ENCODE measurements at regions not wholly inside any gene's neighbourhood (a gene's known extent, or its start where the extent isn't known, plus 50 kb on each side); places are given as distances from the start of the nearest gene placed in this dataset.

DNA sequence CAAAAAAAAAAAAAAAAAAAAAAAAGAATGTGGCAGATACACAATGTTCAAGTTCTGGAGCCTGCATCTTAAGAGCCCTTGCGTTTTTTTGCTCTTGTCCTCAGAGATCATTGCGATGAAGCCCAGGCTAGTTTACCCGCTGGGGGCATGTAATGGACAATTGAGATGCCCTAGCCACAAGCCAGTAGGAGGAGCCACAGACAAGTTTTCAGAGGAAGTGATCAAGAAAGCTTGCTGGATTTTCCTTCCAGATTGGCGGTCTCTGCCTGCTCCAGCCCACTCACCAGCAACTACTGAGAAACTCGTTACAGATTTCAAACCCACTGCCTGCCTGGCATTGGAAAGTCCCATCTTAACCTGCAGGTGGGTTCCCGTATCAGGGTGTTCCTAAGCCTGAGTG, 192.1 kb upstream of the EOMES start:
- H2AFZ ChIP-seq (ENCODE audit: low read depth, low read length): 0 out of 2 replicates have a peak overlapping the region, but pooled peaks have one; percentile 9
- no peaks in the 10 kb centered on the region for H4K20me1 ChIP-seq (ENCODE audit: insufficient read depth, low read length)
- DNase-seq (no peak), ATAC-seq (ENCODE audit: insufficient read depth, low read depth) (no peak)
- H3K27me3 ChIP-seq (ENCODE audit: insufficient read depth, low read length, poor library complexity): no peaks in the 10 kb centered on the region
- H3K27ac ChIP-seq (ENCODE audit: low read length): no peak overlapping the region
- no peak overlapping the region for H3K4me2 ChIP-seq (ENCODE audit: insufficient read depth, low read length)
- H3K79me2 ChIP-seq (ENCODE audit: insufficient read depth, low read length): no peaks in the 10 kb centered on the region
- H3K4me3 ChIP-seq (ENCODE audit: low read depth in 1 of 2, low read length in 2 of 2): no peak overlapping the region
- H3K9ac ChIP-seq (ENCODE audit: low read depth, low read length): no peak overlapping the region
- TF ChIP-seq EZH2 (IDR thresholded peaks at IDR 0.05; ENCODE audit: borderline replicate concordance, low read depth, low read length, severe bottlenecking): no peak
- TF ChIP-seq, protein P1, sequence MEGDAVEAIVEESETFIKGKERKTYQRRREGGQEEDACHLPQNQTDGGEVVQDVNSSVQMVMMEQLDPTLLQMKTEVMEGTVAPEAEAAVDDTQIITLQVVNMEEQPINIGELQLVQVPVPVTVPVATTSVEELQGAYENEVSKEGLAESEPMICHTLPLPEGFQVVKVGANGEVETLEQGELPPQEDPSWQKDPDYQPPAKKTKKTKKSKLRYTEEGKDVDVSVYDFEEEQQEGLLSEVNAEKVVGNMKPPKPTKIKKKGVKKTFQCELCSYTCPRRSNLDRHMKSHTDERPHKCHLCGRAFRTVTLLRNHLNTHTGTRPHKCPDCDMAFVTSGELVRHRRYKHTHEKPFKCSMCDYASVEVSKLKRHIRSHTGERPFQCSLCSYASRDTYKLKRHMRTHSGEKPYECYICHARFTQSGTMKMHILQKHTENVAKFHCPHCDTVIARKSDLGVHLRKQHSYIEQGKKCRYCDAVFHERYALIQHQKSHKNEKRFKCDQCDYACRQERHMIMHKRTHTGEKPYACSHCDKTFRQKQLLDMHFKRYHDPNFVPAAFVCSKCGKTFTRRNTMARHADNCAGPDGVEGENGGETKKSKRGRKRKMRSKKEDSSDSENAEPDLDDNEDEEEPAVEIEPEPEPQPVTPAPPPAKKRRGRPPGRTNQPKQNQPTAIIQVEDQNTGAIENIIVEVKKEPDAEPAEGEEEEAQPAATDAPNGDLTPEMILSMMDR (IDR thresholded peaks at IDR 0.05; ENCODE audit: borderline replicate concordance, extremely low read depth, low read length, poor library complexity, severe bottlenecking): peak; percentile 25
- no peaks in the 10 kb centered on the region; the same call in 1 of the 2 replicates for H3K4me1 ChIP-seq (ENCODE audit: insufficient read depth, low read length)
- no peaks in the 10 kb centered on the region for H3K36me3 ChIP-seq (ENCODE audit: insufficient read depth, low read length)
- H3K9me3 ChIP-seq (ENCODE audit: insufficient read depth, low read length, severe bottlenecking): no peaks in the 10 kb centered on the region

DNA sequence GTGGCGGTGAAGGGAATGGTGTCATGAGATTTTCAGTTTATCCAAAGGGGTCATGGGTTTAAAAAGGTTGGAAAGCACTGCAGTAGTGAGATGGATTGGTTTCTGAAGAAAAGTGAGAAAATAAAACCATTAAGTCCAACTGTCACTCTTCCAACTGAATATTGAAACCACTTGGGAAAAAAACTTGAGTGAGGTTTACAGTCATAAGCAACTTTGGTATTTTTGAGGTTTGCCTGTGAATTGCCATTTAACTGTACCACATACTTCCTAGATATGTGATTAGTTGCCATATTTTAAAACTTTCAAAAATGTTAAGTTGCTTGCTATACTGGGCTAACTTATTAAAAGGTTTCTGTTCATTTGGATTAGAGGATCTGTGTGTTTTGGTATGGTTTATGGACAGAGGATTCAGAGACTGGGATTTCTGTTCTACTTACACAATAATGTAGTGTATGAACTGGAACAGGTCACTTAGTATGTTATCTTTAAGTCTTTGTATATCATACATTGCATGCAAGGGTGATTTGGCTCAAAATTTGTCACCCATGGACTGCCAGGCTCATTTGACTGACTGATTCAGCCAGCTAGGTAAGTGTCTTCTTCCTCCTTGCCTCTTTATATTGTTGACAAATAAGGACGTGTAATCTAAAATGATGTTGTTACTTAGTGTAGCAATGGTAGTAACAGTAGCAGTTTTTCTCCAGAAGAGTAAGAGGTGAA, 201.4 kb upstream of the EOMES start:
- peak; percentile 24; the same call in 1 of the 3 replicates for ATAC-seq (ENCODE audit: insufficient read depth, low read depth)

DNA sequence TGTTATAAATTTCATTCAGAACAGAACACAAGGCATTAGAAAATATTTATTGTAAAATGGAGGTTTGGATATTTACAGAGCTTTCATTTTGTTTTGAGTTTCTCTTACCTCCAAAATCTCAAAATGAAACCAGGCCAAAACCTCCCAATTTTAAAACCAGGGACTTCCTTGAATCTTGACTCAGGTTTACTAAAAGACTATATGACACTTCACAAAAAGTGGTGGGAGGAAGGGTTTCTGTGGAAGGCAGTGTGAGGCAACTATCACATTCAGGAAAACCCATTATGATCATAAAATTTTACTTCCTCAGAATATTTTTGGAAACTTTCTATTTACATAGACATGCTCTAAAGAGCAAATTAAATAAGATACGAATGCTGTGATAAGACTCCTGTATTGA, 205.8 kb upstream of the EOMES start:
- Histone ChIP-seq H3K4me1 (ENCODE audit: insufficient read depth, low read length) (peaks cover 13% of the 10 kb centered on the region), H3K4me3 (ENCODE audit: low read depth in 1 of 2, low read length in 2 of 2) (no peak overlapping the region), H3K27ac (ENCODE audit: low read length) (no peak overlapping the region), H3K79me2 (ENCODE audit: insufficient read depth, low read length) (no peaks in the 10 kb centered on the region), H3K9ac (ENCODE audit: low read depth, low read length) (no peak overlapping the region), H2AFZ (ENCODE audit: low read depth, low read length) (no peak overlapping the region), H3K9me3 (ENCODE audit: insufficient read depth, low read length, severe bottlenecking) (no peaks in the 10 kb centered on the region), H3K36me3 (ENCODE audit: insufficient read depth, low read length) (no peaks in the 10 kb centered on the region), H3K27me3 (ENCODE audit: insufficient read depth, low read length, poor library complexity) (no peaks in the 10 kb centered on the region), H3K4me2 (ENCODE audit: insufficient read depth, low read length) (no peak overlapping the region), H4K20me1 (ENCODE audit: insufficient read depth, low read length) (no peaks in the 10 kb centered on the region)
- TF ChIP-seq, protein P1 (IDR thresholded peaks at IDR 0.05; ENCODE audit: borderline replicate concordance, extremely low read depth, low read length, poor library complexity, severe bottlenecking): no peak
- DNase-seq (no peak), ATAC-seq (ENCODE audit: insufficient read depth, low read depth) (no peak)

More for the DNA sequence above, 201.4 kb upstream of the EOMES start:
- no peaks in the 10 kb centered on the region for H4K20me1 ChIP-seq (ENCODE audit: insufficient read depth, low read length)
- H3K36me3 ChIP-seq (ENCODE audit: insufficient read depth, low read length): no peaks in the 10 kb centered on the region
- H2AFZ ChIP-seq (ENCODE audit: low read depth, low read length): no peak overlapping the region
- DNase-seq: no peak
- no peak overlapping the region for H3K27ac ChIP-seq (ENCODE audit: low read length)
- H3K4me1 ChIP-seq (ENCODE audit: insufficient read depth, low read length): peaks cover 16% of the 10 kb centered on the region
- H3K27me3 ChIP-seq (ENCODE audit: insufficient read depth, low read length, poor library complexity): no peaks in the 10 kb centered on the region
- no peaks in the 10 kb centered on the region for H3K79me2 ChIP-seq (ENCODE audit: insufficient read depth, low read length)
- no peaks in the 10 kb centered on the region for H3K9me3 ChIP-seq (ENCODE audit: insufficient read depth, low read length, severe bottlenecking)
- no peak overlapping the region for H3K9ac ChIP-seq (ENCODE audit: low read depth, low read length)
- no peak for TF ChIP-seq EZH2 (IDR thresholded peaks at IDR 0.05; ENCODE audit: borderline replicate concordance, low read depth, low read length, severe bottlenecking)
- TF ChIP-seq, protein P1 (IDR thresholded peaks at IDR 0.05; ENCODE audit: borderline replicate concordance, extremely low read depth, low read length, poor library complexity, severe bottlenecking): no peak
- H3K4me3 ChIP-seq (ENCODE audit: low read depth in 1 of 2, low read length in 2 of 2): no peak overlapping the region
- H3K4me2 ChIP-seq (ENCODE audit: insufficient read depth, low read length): no peak overlapping the region

Data from DND-41 (cell line).